Stimulated activated effector memory CD8-positive, alpha-beta T cell treated with anti-CD3 and anti-CD28 coated beads, Interleukin-12 subunit alpha, Interleukin-12 subunit beta, amount 100 ng/mL, for 72 hours (primary cell): ENCODE measurements at regions not wholly inside any gene's neighbourhood (a gene's known extent, or its start where the extent isn't known, plus 50 kb on each side); places are given as distances from the start of the nearest gene placed in this dataset.
"Not testable (repeated sequence)": the region's sequence is repeated elsewhere in the genome, so short reads cannot be mapped to it uniquely, and the experiment has no call there.

Source experiments
- ATAC-seq: fragments of 150-1000 bp; cut with Tn5 transposase; 2 replicates; pipeline ENCODE4 v1.10.0; 2021
- DNase-seq, 2 donors: peaks; one replicate each; pipeline ENCODE4 v3.0.0; 2021 to 2022; ENCODE audit warnings: low spot score in 2 of 2
- H3K27ac Mint-ChIP-seq: one replicate; pipeline ENCODE4 v1.8.0; 2022; ENCODE audit warnings: mild to moderate bottlenecking, mixed read lengths
- H3K36me3 Mint-ChIP-seq: one replicate; pipeline ENCODE4 v1.8.0; 2022; ENCODE audit warnings: mild to moderate bottlenecking, mixed read lengths
- H3K4me1 Mint-ChIP-seq: one replicate; pipeline ENCODE4 v1.8.0; 2022; ENCODE audit warnings: mixed read lengths
- H3K4me3 Mint-ChIP-seq: one replicate; pipeline ENCODE4 v1.8.0; 2022; ENCODE audit warnings: mild to moderate bottlenecking, mixed read lengths
- H3K9me3 Mint-ChIP-seq: one replicate; pipeline ENCODE4 v1.8.0; 2022; ENCODE audit warnings: mixed read lengths

- no peaks in the 10 kb centered on the region for H3K36me3 Mint-ChIP-seq
- H3K27ac Mint-ChIP-seq, result no peak overlapping the region
- no peak for ATAC-seq
- H3K4me1 Mint-ChIP-seq, result no peaks in the 10 kb centered on the region
- no peak overlapping the region for H3K4me3 Mint-ChIP-seq
- no peaks in the 10 kb centered on the region for H3K9me3 Mint-ChIP-seq
- no peak for DNase-seq
These were observed 335.8 kb upstream of the KAZN start for GRCh38 chr1:14262637-14263036.

DNA sequence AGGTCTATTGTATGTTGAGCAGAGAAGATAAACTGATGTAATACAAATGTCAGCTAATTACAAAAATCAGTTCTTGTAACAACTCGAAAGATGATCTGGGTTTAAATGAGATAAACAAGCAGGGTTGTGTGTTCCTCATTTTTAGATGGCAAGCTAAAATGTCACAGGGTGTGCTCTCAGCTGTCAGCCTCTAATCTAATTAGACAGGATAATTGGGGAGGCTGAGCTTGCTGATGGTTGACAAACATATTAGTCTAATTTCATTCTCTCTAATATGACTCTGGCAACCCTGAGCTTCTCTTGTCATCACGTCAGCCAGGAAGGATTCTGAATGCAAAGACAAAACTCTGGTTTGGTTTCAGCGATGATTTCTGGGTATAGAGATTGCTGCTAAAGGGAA is 335.3 kb upstream of the KAZN start:
- H3K36me3 Mint-ChIP-seq, result no peaks in the 10 kb centered on the region
- H3K4me3 Mint-ChIP-seq, result no peak overlapping the region
- no peaks in the 10 kb centered on the region for H3K4me1 Mint-ChIP-seq
- H3K9me3 Mint-ChIP-seq, result no peaks in the 10 kb centered on the region
- no peak overlapping the region for H3K27ac Mint-ChIP-seq
- ATAC-seq, result no peak
- no peak for DNase-seq

DNA sequence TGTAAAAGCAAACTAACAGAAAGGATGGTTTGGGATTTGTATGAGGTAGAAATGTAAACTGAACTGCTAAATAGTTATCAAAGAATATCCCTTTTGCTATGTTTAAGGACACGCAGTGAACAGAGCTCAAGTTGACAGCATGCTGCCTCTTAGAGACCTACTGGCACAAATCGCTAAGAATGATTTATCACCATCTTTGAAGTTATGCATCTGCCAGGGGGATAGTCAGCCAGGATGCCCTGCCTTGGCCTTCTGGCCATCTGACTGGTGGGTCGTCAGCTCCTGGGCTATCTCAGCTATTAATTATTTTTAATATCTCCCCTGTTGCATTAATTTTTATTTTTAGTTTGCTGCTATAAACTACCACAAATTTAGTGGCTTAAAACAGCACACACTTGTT is 334.8 kb upstream of the KAZN start:
- Mint-ChIP-seq H3K4me3 (no peak overlapping the region), H3K9me3 (no peaks in the 10 kb centered on the region), H3K36me3 (no peaks in the 10 kb centered on the region), H3K4me1 (no peaks in the 10 kb centered on the region), H3K27ac (no peak overlapping the region)
- no peak for ATAC-seq
- no peak for DNase-seq

DNA sequence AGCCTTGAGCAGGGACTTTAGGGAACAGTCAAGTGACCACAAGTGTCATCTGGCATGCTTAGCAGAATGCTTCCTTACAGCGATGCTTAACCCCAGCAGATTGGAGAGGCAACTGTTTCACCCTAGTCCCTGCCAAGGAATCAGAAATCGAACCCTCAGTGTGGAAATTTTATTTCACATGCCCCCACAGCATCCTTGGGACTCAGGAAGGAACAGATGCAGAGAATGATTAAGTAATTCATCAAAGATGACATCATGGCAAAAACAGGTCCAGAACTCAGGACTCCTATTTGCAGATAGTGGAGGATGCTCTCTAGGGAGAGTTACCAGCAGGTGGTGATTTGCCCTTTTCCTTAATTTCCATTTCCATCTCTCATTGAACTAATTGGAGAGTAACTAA is 333.0 kb upstream of the KAZN start:
- Mint-ChIP-seq H3K4me1 (no peaks in the 10 kb centered on the region), H3K27ac (no peak overlapping the region), H3K9me3 (no peaks in the 10 kb centered on the region), H3K36me3 (no peaks in the 10 kb centered on the region), H3K4me3 (no peak overlapping the region)
- DNase-seq (no peak), ATAC-seq (no peak)

GRCh38 chr1:14267991-14268390 is 330.5 kb upstream of the KAZN start:
- Mint-ChIP-seq H3K36me3 (no peaks in the 10 kb centered on the region), H3K4me1 (no peaks in the 10 kb centered on the region), H3K4me3 (no peak overlapping the region), H3K9me3 (no peaks in the 10 kb centered on the region), H3K27ac (no peak overlapping the region)
- ATAC-seq (no peak), DNase-seq (no peak)

DNA sequence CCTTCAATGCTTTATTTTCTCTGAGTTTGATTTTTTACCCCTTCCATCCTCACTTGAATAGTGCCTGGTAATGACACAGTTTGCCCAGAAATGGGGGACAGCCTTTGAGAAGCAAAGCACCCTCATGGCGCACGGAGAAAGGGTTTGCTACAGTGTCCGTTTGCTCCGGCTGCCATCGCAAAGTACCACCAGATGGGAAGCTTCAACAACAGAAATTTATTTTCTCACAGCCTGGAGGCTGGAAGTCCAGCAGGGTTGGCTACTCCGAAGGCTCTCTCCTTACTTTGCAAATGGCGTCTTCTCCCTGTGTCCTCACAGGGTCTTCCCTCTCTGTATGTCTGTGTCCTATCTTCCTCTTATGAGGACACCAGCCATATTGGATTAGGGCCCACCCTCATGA is 327.7 kb upstream of the KAZN start:
- H3K36me3 Mint-ChIP-seq, result no peaks in the 10 kb centered on the region
- no peak overlapping the region for H3K27ac Mint-ChIP-seq
- no peak for DNase-seq
- ATAC-seq, result no peak
- H3K4me1 Mint-ChIP-seq, result no peaks in the 10 kb centered on the region
- no peaks in the 10 kb centered on the region for H3K9me3 Mint-ChIP-seq
- no peak overlapping the region for H3K4me3 Mint-ChIP-seq

- no peak overlapping the region for H3K27ac Mint-ChIP-seq
- H3K4me3 Mint-ChIP-seq, result no peak overlapping the region
- no peaks in the 10 kb centered on the region for H3K4me1 Mint-ChIP-seq
- H3K9me3 Mint-ChIP-seq, result no peaks in the 10 kb centered on the region
- DNase-seq (no peak), ATAC-seq (no peak)
- no peaks in the 10 kb centered on the region for H3K36me3 Mint-ChIP-seq
These were observed 324.7 kb upstream of the KAZN start for GRCh38 chr1:14273811-14274210.

- DNase-seq, H3K4me1 Mint-ChIP-seq, H3K36me3 Mint-ChIP-seq, ATAC-seq, H3K4me3 Mint-ChIP-seq, H3K9me3 Mint-ChIP-seq, H3K27ac Mint-ChIP-seq: not testable (repeated sequence)
These were observed 318.6 kb upstream of the KAZN start for GRCh38 chr1:14279891-14280290.

- no peaks in the 10 kb centered on the region for H3K4me1 Mint-ChIP-seq
- no peak for ATAC-seq
- H3K36me3 Mint-ChIP-seq, result no peaks in the 10 kb centered on the region
- DNase-seq, result no peak
- no peak overlapping the region for H3K27ac Mint-ChIP-seq
- H3K9me3 Mint-ChIP-seq, result peaks cover 3% of the 10 kb centered on the region
- H3K4me3 Mint-ChIP-seq, result no peak overlapping the region
These were observed 317.6 kb upstream of the KAZN start for GRCh38 chr1:14280909-14281308.

- no peaks in the 10 kb centered on the region for H3K4me1 Mint-ChIP-seq
- H3K27ac Mint-ChIP-seq, result no peak overlapping the region
- no peak for ATAC-seq
- peaks cover 6% of the 10 kb centered on the region for H3K9me3 Mint-ChIP-seq
- no peak for DNase-seq
- H3K36me3 Mint-ChIP-seq, result no peaks in the 10 kb centered on the region
- H3K4me3 Mint-ChIP-seq, result no peak overlapping the region
These were observed 317.1 kb upstream of the KAZN start for GRCh38 chr1:14281412-14281811.

- H3K4me3 Mint-ChIP-seq, result no peak overlapping the region
- H3K36me3 Mint-ChIP-seq, result no peaks in the 10 kb centered on the region
- DNase-seq, result no peak
- ATAC-seq, result no peak
- H3K27ac Mint-ChIP-seq, result no peak overlapping the region
- H3K4me1 Mint-ChIP-seq, result no peaks in the 10 kb centered on the region
- peaks cover 6% of the 10 kb centered on the region for H3K9me3 Mint-ChIP-seq
These were observed 315.8 kb upstream of the KAZN start for GRCh38 chr1:14282707-14283106.

DNA sequence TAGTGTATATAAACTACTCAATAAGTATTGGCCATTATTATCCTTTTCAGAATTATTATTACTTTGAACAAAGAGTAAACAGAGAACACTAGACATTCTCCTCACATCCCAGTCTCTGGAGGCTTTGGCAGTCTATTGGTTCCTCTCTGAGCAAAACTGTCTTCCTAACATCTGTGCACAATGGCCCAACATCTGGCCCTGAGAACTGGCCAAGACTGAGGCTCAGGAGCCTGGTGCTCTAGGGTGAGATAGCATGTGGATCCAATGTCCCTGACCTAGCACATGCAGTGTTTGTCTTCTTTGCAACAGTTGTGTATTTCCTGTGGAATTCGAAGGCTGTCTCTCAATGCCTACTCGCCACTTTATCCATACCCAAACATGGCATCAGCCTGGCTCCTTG is 313.2 kb upstream of the KAZN start:
- H3K4me1 Mint-ChIP-seq, result no peaks in the 10 kb centered on the region
- H3K36me3 Mint-ChIP-seq, result no peaks in the 10 kb centered on the region
- H3K9me3 Mint-ChIP-seq, result peaks cover 6% of the 10 kb centered on the region
- DNase-seq (no peak), ATAC-seq (no peak)
- H3K4me3 Mint-ChIP-seq, result no peak overlapping the region
- H3K27ac Mint-ChIP-seq, result no peak overlapping the region

GRCh38 chr1:14291182-14291581 is 307.3 kb upstream of the KAZN start:
- DNase-seq, H3K4me3 Mint-ChIP-seq, H3K9me3 Mint-ChIP-seq, H3K36me3 Mint-ChIP-seq, ATAC-seq, H3K4me1 Mint-ChIP-seq, H3K27ac Mint-ChIP-seq: not testable (repeated sequence)

DNA sequence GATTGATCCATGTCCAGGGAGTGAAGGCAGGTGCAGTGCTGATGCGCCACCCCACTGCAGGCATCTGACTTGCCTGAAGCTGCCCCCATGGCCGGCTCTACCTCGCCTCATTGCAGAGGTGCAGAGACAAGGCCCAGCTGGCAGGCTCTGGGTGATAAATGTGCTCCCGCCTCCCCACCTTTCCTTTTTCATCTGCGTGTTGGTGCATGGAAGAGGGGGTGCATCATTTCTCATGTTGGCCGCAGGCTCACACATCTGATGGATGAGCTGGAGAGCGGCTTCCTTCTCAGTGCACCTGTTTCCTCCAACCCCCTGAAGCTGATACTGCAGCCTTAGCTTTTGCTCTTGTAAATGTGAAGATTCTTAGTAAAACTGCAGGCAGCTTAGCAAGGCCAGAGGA is 306.0 kb upstream of the KAZN start:
- Mint-ChIP-seq H3K27ac (no peak overlapping the region), H3K4me3 (no peak overlapping the region), H3K36me3 (no peaks in the 10 kb centered on the region), H3K9me3 (no peaks in the 10 kb centered on the region), H3K4me1 (no peaks in the 10 kb centered on the region)
- ATAC-seq (no peak), DNase-seq (no peak)

DNA sequence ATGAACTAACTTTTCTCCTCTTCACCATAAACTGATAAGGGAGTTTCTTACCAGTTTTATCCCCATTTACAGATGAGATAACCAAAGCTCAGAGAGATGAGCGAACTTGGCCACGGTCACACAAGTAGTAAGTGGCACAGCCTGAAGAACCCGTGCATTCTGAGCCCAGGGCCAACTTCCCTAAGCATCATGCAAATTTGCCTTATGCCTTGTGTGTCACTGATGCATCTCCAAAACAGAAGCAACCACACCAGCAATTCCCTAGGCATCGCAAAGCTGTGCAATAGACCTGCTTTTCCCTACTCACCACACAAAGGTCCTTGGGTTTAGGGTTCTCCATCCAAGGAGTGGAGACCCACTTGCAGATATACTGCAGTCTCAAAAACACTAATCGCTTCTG is 304.5 kb upstream of the KAZN start:
- H3K9me3 Mint-ChIP-seq, result peaks cover 3% of the 10 kb centered on the region
- DNase-seq (no peak), ATAC-seq (no peak)
- H3K36me3 Mint-ChIP-seq, result no peaks in the 10 kb centered on the region
- no peak overlapping the region for H3K4me3 Mint-ChIP-seq
- H3K27ac Mint-ChIP-seq, result no peak overlapping the region
- no peaks in the 10 kb centered on the region for H3K4me1 Mint-ChIP-seq

DNA sequence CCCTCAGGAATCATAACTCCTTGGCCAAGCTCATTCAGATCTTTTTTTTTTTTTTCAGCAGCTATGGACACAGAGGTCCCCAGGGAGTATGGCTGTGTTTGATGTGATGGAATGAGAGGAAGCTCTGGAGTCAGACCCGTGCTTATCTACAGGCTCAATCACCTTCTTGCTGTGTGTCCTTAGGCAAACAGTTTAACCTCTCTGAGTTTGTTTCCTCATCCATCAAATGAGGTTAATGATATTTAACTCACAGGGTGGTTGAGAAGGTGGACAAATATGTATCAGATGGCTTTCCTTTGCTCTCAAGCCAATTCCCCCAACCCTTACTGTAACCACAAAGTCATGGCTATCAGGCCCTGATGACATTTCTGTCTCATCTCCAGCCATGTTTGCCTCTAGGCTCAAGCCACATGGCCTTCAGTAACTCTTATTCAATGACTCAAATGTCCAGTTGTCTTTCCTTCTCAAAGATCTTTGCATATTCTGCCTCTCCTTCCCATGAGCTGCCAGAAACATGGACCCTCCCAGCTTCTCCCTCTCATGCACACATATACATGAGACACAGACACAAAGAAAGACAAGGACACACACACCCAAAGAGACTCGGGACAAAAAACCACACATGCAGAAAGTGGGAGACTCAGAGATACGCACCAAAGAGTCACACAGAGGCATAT is 303.5 kb upstream of the KAZN start:
- no peaks in the 10 kb centered on the region for H3K36me3 Mint-ChIP-seq
- ATAC-seq, result no peak
- H3K4me1 Mint-ChIP-seq, result no peaks in the 10 kb centered on the region
- no peak for DNase-seq
- H3K27ac Mint-ChIP-seq, result no peak overlapping the region
- H3K9me3 Mint-ChIP-seq, result peaks cover 3% of the 10 kb centered on the region
- H3K4me3 Mint-ChIP-seq, result no peak overlapping the region

- DNase-seq, result no peak
- H3K9me3 Mint-ChIP-seq, result peaks cover 3% of the 10 kb centered on the region
These were observed 301.7 kb upstream of the KAZN start for GRCh38 chr1:14296795-14297194.

More at GRCh38 chr1:14296795-14297194, 301.7 kb upstream of the KAZN start:
- H3K4me1 Mint-ChIP-seq, result no peaks in the 10 kb centered on the region
- no peak for ATAC-seq
- no peak overlapping the region for H3K27ac Mint-ChIP-seq
- no peak overlapping the region for H3K4me3 Mint-ChIP-seq
- H3K36me3 Mint-ChIP-seq, result no peaks in the 10 kb centered on the region
